Mononuclear cell (primary cell): ENCODE measurements at regions not wholly inside any gene's neighbourhood (a gene's known extent, or its start where the extent isn't known, plus 50 kb on each side); places are given as distances from the start of the nearest gene placed in this dataset.
"Not testable (repeated sequence)": the region's sequence is repeated elsewhere in the genome, so short reads cannot be mapped to it uniquely, and the experiment has no call there.

ENCODE experiments used
- H3K27me3 ChIP-seq: 2 replicates; pipeline ENCODE4 v1.6.0; 2011; ENCODE audit warnings: low read length, control low read depth; ENCODE audit not compliant: insufficient read depth
- H3K4me1 ChIP-seq: 2 replicates; pipeline ENCODE4 v1.5.1; 2011; ENCODE audit warnings: mild to moderate bottlenecking, low read length, control low read depth; ENCODE audit not compliant: insufficient read depth
- H3K4me3 ChIP-seq: 2 replicates; pipeline ENCODE4 v1.5.1; 2011; ENCODE audit warnings: mild to moderate bottlenecking, low read length, moderate library complexity
- H3K9me3 ChIP-seq: 2 replicates; pipeline ENCODE4 v1.5.1; 2011; ENCODE audit warnings: low read depth, mild to moderate bottlenecking, control low read depth, low read length

DNA sequence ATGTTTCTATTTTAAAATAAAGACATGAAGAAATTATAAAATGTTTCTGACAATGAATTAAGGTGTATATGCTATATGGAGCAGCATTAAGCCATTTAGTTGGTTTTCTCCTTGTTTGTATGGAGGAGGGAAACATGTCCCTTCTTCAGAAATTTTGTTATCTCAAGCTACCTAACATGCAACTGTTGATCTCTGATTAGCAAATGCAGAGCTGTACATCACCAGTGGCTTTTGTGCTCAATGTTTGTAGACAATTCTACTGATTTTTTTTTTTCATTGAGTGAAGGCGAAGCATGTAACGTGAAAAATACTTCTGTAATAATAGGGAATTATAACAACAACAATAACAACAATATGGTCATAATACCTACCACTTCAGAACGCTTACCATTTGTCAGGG is 463.7 kb downstream of the PLPP3 start:
- no peaks in the 10 kb centered on the region for H3K9me3 ChIP-seq
- no peaks in the 10 kb centered on the region for H3K27me3 ChIP-seq
- H3K4me1 ChIP-seq, result no peaks in the 10 kb centered on the region
- no peak overlapping the region for H3K4me3 ChIP-seq

DNA sequence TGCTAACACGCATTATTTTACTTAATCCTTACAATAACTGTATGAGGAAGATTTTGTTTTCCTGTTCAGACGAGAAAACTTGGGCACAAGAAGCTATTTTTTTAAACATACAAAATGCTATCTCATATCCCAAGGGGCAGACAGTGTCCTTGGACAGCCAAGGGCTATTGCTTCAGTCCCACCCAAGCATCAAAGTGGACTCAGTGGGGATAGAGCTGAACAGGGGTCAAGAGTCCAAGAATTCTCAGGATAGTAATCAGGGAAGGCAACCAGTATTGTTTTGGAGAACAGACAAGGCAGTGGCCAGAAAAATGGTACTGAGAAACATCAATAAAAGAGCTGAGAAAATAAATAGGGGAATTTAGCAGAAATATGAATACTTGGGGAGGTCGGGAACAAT is 465.7 kb downstream of the PLPP3 start:
- Histone ChIP-seq H3K4me3 (no peak overlapping the region), H3K9me3 (no peaks in the 10 kb centered on the region), H3K4me1 (no peaks in the 10 kb centered on the region), H3K27me3 (no peaks in the 10 kb centered on the region)

DNA sequence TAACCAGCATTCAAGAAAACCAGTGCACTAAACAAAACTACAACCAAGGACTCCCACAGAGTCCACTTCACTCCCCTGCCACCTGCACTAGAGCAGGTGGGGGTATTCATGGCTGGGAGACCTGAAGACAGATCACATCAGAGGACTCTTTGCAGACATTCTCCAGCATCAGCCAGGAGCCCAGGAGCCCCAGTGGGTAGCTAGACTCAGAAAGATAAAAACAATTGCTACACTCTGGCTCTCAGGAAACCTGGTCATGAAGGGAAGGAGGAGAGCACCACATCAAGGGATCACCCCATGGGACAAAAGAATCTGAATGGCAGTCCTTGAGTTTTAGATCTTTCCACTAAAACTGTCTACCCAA is 472.1 kb downstream of the PLPP3 start:
- Histone ChIP-seq H3K4me1 (no peaks in the 10 kb centered on the region), H3K4me3 (no peak overlapping the region), H3K9me3 (no peaks in the 10 kb centered on the region), H3K27me3 (no peaks in the 10 kb centered on the region)

DNA sequence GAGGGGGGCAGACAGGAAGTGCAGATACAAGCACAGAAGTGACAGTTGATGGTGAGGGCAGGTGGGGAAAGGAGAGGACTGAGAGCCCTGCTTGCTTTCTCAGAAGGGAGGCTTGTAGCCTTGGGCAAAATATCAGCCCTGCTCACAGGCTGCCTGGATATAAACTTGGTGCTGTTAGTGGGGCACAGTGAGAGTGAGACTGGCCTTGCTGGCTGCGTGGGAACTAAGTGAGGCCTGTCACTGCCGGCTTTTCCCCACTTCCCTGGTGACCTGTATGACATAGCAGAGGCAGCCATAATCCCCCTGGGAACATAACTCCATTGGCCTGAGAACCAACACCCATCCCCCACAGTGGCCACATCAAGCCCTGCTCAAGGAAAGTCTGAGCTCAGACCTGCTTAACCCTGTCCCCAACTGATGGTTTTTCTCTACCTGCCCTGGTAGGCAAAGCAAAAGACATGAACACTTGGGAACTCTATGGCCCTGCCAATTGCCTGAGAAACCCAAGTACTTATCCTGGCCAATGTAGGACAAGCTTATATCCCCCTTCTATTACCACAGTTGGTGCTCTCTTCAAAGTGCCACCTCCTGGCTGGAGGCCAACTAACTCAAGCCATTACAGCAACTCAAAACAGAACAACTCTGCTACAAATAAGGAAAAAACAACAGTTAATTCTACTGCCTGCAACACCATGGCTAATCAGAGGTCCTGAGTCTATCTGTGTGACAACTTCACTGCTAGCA is 472.7 kb downstream of the PLPP3 start:
- no peaks in the 10 kb centered on the region for H3K27me3 ChIP-seq
- no peak overlapping the region for H3K4me3 ChIP-seq

GRCh38 chr1:56105397-56105796 is 474.0 kb downstream of the PLPP3 start:
- no peaks in the 10 kb centered on the region for H3K4me1 ChIP-seq
- no peaks in the 10 kb centered on the region for H3K27me3 ChIP-seq
- H3K9me3 ChIP-seq, result no peaks in the 10 kb centered on the region
- no peak overlapping the region for H3K4me3 ChIP-seq

More for the DNA sequence above, 472.7 kb downstream of the PLPP3 start:
- Histone ChIP-seq H3K9me3 (no peaks in the 10 kb centered on the region), H3K4me1 (no peaks in the 10 kb centered on the region)

- no peaks in the 10 kb centered on the region for H3K27me3 ChIP-seq
- H3K4me1 ChIP-seq, result no peaks in the 10 kb centered on the region
- no peaks in the 10 kb centered on the region for H3K9me3 ChIP-seq
- no peak overlapping the region for H3K4me3 ChIP-seq
Measured at GRCh38 chr1:56099766-56100265, 479.5 kb downstream of the PLPP3 start.

GRCh38 chr1:56098946-56099345 is 480.4 kb downstream of the PLPP3 start:
- H3K4me3 ChIP-seq, result no peak overlapping the region
- H3K27me3 ChIP-seq, result no peaks in the 10 kb centered on the region
- H3K4me1 ChIP-seq, result no peaks in the 10 kb centered on the region
- H3K9me3 ChIP-seq, result no peaks in the 10 kb centered on the region

GRCh38 chr1:56097713-56098112 is 481.6 kb downstream of the PLPP3 start:
- H3K9me3 ChIP-seq, result no peaks in the 10 kb centered on the region
- no peaks in the 10 kb centered on the region for H3K4me1 ChIP-seq
- no peaks in the 10 kb centered on the region for H3K27me3 ChIP-seq
- H3K4me3 ChIP-seq, result no peak overlapping the region

DNA sequence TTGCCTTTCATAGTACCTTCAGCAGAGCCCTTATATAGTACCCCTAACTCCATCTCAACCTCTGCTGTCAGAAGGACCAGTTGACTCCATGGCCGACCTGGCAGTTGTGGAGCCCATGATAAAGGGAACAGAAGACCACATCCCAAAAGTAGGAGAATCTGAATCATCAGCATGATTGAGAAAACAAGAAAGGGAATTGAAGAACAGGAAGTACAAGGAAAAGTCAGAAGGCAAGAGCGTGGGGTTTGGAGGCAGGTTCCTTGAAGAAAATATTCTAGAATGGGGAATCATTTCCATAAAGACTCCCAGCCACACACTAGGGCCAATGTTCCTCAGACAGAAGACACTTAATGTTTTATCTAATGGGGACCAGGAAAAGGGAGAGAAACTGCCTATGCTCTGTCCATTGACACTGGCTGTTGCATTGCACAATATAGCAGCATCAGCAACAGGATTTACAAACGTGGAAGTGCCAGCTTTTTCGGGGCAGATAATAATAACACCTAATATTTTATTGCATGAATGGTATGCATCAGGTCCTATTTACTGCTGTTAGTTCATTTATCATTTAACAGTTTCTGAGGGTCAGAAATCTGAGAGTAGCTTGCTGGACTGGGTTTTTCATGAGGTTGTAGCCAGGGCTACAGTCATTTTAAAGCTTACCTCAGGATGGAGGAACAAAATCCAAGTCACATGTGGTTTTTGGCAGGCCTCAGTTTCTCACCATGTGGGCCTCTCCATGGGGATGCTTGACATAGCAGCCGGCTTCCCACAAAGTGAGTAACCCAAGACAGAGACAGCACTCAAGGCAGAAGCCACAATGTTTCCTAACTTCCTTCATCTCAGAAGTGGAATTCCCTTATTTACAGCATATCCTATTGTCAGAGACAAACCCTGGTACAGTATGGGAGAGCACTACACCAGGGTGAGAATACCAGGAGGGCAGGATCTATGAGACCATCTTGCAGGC is 483.4 kb downstream of the PLPP3 start:
- Histone ChIP-seq H3K9me3 (no peaks in the 10 kb centered on the region), H3K27me3 (no peaks in the 10 kb centered on the region), H3K4me1 (no peaks in the 10 kb centered on the region), H3K4me3 (no peak overlapping the region)

DNA sequence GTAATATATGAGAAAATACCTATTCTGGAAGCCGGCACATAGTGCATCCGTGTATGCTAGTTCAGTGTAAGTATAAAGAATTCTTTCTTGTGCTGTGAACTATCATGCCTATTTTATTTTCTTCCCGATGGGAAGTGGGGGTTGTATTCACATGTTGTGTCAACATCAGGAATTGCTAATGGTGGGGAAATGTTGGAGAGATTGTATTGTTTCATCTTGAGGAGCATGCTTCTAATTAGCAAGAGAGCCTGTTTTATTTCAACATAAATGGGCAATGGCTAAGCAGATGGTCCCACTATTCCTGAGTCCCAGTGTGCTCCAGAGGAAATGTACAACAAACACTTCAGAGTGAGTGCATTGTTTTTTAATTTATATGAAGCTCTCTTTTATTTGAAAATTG is 485.2 kb downstream of the PLPP3 start:
- Histone ChIP-seq H3K4me1 (no peaks in the 10 kb centered on the region), H3K9me3 (no peaks in the 10 kb centered on the region), H3K4me3 (no peak overlapping the region), H3K27me3 (no peaks in the 10 kb centered on the region)

- no peaks in the 10 kb centered on the region for H3K27me3 ChIP-seq
- H3K4me1 ChIP-seq, result no peaks in the 10 kb centered on the region
- no peak overlapping the region for H3K4me3 ChIP-seq
- H3K9me3 ChIP-seq, result no peaks in the 10 kb centered on the region
Measured at GRCh38 chr1:56092684-56093570, 486.4 kb downstream of the PLPP3 start.

GRCh38 chr1:56089826-56090225 is 489.5 kb downstream of the PLPP3 start:
- not testable (repeated sequence) for H3K9me3 ChIP-seq, H3K27me3 ChIP-seq, H3K4me1 ChIP-seq, H3K4me3 ChIP-seq

DNA sequence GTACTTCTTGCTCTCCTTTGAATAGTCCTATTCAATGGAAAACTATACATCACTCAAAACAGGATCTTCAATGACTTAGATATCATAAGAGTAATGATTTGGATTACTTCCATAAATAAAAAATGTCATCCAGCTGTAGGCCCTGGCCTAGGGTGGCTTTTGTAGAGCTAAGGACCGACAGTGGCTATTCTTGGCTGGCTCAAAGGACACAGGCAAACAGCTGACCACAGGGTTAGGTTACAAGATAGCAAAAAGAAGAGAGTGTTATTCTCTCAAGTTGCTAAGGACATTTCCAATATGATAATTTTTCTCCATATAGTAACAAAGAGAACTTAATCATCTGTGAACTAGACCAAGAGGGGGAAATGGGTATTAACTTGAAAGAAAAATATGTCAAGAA is 495.1 kb downstream of the PLPP3 start:
- Histone ChIP-seq H3K4me1 (no peaks in the 10 kb centered on the region), H3K4me3 (no peak overlapping the region), H3K27me3 (no peaks in the 10 kb centered on the region), H3K9me3 (no peaks in the 10 kb centered on the region)

- Histone ChIP-seq H3K4me3 (no peak overlapping the region), H3K27me3 (no peaks in the 10 kb centered on the region), H3K9me3 (no peaks in the 10 kb centered on the region), H3K4me1 (no peaks in the 10 kb centered on the region)
Measured at GRCh38 chr1:56081736-56082135, 497.6 kb downstream of the PLPP3 start.

- no peaks in the 10 kb centered on the region for H3K4me1 ChIP-seq
- H3K9me3 ChIP-seq, result no peaks in the 10 kb centered on the region
- H3K4me3 ChIP-seq, result no peak overlapping the region
Measured at GRCh38 chr1:56081173-56081572, 498.2 kb downstream of the PLPP3 start.

More at GRCh38 chr1:56081173-56081572, 498.2 kb downstream of the PLPP3 start:
- no peaks in the 10 kb centered on the region for H3K27me3 ChIP-seq
